AG04449 (cell line): ENCODE measurements at regions not wholly inside any gene's neighbourhood (a gene's known extent, or its start where the extent isn't known, plus 50 kb on each side); places are given as distances from the start of the nearest gene placed in this dataset.
"Not testable (repeated sequence)": the region's sequence is repeated elsewhere in the genome, so short reads cannot be mapped to it uniquely, and the experiment has no call there.

Experiments
- CTCF ChIA-PET: fragments of 350-600 bp; formaldehyde crosslinking; extraction: SDS; loops from one replicate; lab custom pipeline; 2021; ENCODE audit warnings: antibody characterized with exemption; lab: Yijun Ruan, JAX
- POLR2A ChIA-PET: fragments of 400-600, 350-600 bp; formaldehyde crosslinking; extraction: SDS; loops from one replicate; lab custom pipeline; 2020; ENCODE audit warnings: antibody characterized with exemption, inconsistent platforms; lab: Yijun Ruan, JAX
- DNase-seq: peaks from one replicate; pipeline ENCODE4 v3.0.0-alpha.2; 2010; ENCODE audit warnings: low read depth, low spot score
- H3K4me3 ChIP-seq: 2 replicates; pipeline ENCODE4 v1.5.1; 2011; ENCODE audit warnings: low read depth, mild to moderate bottlenecking, control low read depth, low read length
- CTCF ChIP-seq: IDR thresholded peaks from one replicate; pipeline ENCODE4 v1.5.1; 2011; ENCODE audit warnings: mild to moderate bottlenecking, moderate library complexity, low read length, control low read depth, inconsistent platforms; ENCODE audit not compliant: insufficient read depth; ENCODE audit errors: missing control alignments

GRCh38 chr10:80855348-80855971 lies 317.8 kb downstream of the SH2D4B start:
- no peak overlapping the region for H3K4me3 ChIP-seq
- ChIA-PET CTCF (interaction anchor here (1.0 kb wide), 1 partner anchor 70 kb away, joined by 3 read pairs; no protein-coding TSS in a partner anchor), POLR2A (no interaction called here)
- no peak for DNase-seq
- no peak for TF ChIP-seq CTCF

- ChIA-PET CTCF (no interaction called here), POLR2A (no interaction called here)
- TF ChIP-seq CTCF = no peak
- H3K4me3 ChIP-seq = no peak overlapping the region
- DNase-seq = no peak
These were observed 318.5 kb downstream of the SH2D4B start for GRCh38 chr10:80856186-80856585.

GRCh38 chr10:80859279-80859678 lies 321.6 kb downstream of the SH2D4B start:
- H3K4me3 ChIP-seq, POLR2A ChIA-PET, CTCF ChIA-PET, DNase-seq: not testable (repeated sequence)

- POLR2A ChIA-PET = no interaction called here
- no peak overlapping the region for H3K4me3 ChIP-seq
- TF ChIP-seq CTCF = no peak
- CTCF ChIA-PET = no interaction called here
- no peak for DNase-seq
These were observed 323.0 kb downstream of the SH2D4B start for GRCh38 chr10:80860719-80861118.

GRCh38 chr10:80861882-80862281 lies 324.2 kb downstream of the SH2D4B start:
- ChIA-PET POLR2A (no interaction called here), CTCF (no interaction called here)
- TF ChIP-seq CTCF = no peak
- H3K4me3 ChIP-seq = no peak overlapping the region
- no peak for DNase-seq

- no peak for DNase-seq
- ChIA-PET POLR2A (no interaction called here), CTCF (no interaction called here)
- H3K4me3 ChIP-seq = no peak overlapping the region
- TF ChIP-seq CTCF = no peak
These were observed 332.6 kb downstream of the SH2D4B start for GRCh38 chr10:80870282-80870681.

- H3K4me3 ChIP-seq = no peak overlapping the region
- POLR2A ChIA-PET = no interaction called here
- no peak for DNase-seq
- TF ChIP-seq CTCF = no peak
- CTCF ChIA-PET = no interaction called here
These were observed 333.4 kb downstream of the SH2D4B start for GRCh38 chr10:80871083-80871482.
